Fibroblast of skin of scalp (primary cell): ENCODE measurements at regions not wholly inside any gene's neighbourhood (a gene's known extent, or its start where the extent isn't known, plus 50 kb on each side); places are given as distances from the start of the nearest gene placed in this dataset.

ENCODE experiments used
- DNase-seq: peaks from one replicate; pipeline ENCODE4 v3.0.0-alpha.2; 2013

DNA sequence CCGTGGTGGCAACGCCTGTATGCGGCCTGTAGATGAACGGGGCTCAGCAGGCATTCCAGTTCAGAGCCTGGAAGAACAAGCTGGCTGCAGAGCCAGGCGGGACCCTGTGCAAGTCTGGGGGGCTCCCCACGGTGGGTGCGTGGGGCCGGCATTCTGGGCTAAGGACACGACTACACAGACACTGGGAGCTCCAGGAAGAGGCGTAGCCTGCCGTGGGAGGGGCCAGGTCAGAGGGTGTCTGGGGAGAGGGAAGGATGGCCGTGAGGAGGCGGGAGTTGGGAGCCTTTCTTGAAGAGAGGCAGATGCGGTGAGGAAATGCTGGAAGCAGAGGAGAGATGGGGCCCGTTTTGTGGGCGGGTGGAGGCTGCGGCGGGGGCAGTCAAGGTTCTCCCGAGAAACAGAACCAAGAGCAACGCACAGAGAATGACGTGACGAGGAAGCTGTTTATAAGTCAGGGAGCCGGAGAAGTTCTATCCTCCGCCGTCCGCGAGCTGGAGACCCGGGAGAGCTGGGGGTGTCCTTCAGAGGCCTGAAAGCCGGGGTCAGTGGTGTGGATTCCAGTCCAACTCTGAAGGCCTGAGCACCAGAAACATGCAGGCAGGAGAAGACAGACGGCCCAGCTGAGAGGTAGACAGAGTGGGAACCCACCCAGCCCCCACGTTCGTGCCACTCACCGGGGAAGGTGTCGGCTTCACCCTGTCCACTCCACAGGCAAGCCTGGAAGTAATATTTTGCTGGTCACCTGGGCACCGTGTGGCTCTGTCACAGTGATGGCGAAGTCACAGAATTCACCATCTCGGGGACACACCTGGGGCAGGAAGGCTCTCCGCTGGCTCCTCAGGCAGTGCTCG lies 529.6 kb downstream of the BRD1 start:
- DNase-seq = no peak

DNA sequence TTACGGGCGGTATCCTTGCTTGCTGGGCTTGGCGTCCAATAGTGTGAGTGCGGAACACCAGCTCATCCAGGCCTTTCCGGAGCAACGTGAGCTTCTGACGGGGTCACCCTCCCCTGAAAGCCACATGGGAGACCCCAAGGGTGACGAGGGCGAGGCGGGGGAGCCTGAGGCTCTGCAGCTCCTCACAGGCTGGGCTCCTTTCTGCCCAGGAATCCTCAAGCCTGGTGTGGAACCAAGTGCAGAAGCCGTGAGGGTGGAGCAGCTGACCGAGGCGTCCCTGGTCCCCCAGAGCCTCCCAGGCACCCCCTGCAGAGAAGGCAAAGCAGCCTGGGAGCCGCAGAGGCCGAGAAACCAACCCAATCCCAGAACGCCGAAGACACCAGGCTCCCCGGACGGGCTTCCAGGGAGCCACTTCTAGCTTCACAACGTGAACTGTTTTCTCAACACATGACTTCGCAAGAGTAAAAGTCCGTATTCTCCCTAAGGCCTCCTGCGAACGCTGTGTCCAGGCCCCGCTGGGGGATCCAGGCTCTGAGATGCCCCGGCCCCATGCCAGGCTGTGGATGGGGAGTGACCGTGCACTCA lies 530.3 kb downstream of the BRD1 start:
- no peak for DNase-seq

DNA sequence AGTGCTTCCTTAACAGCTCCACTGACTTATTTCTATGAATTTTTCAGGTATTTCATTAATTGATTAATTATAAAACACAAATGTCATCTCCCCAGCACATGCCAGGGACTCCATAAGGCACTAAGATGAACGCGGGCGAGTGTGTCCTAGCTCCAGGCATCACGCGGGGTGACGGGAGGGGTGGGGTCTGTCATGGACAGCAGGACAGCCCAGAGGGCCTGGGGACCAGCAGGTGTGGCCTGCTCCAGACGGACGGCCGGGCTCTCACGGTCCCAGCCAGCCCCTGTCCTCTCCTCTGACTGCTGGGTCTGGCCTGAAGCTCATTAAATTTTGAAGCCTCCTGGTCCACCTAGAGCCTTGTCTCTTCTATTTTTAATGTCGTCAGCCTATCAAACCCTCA lies 531.1 kb downstream of the BRD1 start:
- no peak for DNase-seq

DNA sequence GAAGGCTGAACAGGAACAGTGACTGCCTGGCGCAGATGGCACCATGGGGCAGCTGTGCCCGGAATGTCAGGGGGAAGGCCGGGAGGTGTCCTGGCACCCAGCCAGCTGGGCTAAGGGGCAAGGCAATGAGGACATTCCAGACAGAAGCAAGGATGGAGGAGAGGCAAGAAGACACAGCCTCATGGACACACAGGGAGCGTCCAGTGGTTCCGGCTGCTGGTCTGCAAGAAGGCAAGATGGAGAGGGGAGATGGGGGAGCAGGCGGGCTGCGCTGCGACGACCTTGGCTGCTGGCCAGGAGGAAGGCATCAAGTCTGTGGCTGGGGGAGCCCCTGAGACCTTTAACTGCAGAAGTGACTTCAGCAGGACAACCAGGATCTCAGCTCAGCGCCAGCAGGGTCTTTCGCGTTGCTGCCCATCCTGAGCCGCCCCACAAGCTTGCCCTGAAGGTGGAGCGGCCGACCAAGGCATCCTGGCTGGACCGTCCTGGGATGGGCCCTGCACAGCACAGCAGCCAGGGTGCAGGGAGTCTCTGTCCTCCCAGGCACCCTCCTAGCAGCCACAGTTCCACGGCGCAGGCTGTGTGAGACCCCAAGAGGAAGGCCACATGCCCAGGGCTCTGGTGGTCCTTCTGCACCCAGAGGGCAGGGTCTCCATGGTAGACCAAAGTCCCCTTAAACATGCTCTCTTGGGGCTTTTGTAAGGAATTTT lies 531.7 kb downstream of the BRD1 start:
- DNase-seq = no peak

DNA sequence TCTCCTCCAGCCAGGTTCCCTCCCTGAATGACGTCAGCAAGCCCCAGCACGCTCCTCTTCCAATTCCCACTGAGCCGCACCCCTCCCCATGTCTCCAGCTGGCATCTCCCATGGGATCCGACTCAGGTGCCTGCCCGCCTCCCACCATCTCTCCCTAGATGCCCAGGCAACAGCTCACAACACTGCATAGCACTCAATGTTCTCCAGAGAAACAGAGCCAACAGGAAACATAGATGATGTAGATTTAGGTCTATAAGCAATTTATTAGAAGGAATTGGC lies 532.3 kb downstream of the BRD1 start:
- no peak for DNase-seq

DNA sequence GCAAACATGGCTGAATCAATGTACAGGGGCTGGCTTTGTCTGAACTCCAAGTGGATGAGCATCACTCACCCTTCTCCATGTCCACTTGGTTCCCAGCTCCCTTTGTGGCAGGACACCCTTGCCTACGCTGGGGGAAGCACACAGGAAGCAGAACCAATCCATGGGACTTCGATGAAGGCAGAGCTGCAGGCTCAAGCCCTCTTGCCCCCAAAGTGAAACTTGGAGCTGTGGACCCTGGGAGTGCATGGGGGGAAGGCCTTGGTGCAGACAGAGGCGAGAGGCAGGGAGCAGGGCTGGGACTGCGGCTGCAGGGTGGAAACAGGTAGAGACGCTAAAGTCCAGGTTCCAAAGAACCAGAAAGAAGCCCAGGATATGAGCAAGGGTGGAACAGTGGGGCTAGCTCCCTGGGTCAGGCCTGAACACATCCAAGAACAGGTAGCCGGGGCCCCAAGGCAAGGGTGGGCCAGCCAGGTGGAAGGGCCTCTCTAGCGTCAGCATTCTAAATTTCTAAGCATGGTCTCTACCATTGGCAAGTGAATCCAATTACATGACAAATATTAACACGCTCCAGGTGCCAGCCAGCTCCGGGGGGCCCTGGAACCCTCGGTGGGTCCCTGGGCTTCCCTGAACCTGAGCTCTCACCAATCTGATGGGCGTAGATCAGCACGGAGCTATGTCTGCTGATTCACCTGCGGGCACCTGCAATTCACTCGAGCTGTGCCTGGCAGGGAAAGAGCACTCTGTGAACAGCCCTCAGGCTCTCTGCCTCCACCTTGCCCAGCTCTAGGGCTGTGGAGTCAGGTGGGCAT lies 532.8 kb downstream of the BRD1 start:
- DNase-seq = no peak

DNA sequence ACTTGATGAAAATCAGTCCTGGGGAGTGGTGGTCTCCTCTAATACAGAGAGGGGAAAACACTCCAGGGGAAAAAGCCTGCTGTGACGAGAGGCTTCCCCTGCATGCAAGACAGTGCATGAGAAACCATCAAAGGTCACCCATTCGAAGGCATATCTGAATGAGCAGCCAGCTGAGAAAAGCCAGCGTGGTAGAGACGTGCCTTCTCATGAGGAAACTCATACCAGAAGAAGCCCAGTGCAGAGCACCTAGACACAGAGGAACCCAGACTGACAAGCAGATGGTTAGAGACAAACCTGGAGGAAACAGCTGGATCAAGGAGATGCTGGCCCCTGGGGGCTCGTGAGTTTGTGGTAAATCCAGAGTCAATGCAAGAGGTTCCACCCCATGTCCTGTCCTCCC lies 534.8 kb downstream of the BRD1 start:
- no peak for DNase-seq

DNA sequence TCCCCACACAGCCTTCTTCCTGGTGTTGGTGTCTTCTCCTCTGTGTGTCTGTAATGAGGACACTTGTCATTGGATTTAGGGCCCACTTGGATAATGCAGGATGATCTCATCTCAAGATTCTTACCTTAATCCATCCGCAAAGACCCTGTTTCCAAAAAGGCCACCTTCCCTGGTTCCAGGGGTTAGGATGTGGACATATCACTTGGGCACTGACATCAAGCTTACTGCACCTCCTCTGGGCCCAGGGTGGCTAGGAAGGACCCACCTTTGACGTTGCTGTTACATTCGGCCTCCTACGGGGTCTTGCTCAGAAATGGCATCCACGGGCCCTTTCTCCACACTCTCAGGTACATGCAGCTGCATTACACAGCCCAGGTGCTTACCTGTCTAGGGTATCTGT lies 535.9 kb downstream of the BRD1 start:
- no peak for DNase-seq

DNA sequence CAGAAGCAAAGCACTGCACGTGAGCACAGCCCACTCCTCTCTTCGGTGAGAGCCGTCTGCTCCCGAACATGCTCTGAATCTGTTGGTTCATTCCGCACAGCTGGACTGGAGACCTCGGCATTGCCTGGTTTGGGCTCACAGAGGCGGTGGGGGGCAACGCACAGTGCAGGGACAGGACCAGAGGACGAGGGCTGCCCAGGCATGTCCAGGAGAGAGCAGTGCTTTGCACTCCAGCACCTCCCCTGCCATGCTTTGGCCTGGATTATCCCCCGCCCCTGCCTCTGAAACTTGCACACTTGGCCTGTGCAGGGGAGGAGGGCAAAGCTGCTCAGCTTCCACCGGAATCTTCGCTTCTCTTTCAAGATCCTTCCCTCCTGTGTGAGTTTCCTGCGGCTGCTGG lies 536.5 kb downstream of the BRD1 start:
- DNase-seq = no peak

DNA sequence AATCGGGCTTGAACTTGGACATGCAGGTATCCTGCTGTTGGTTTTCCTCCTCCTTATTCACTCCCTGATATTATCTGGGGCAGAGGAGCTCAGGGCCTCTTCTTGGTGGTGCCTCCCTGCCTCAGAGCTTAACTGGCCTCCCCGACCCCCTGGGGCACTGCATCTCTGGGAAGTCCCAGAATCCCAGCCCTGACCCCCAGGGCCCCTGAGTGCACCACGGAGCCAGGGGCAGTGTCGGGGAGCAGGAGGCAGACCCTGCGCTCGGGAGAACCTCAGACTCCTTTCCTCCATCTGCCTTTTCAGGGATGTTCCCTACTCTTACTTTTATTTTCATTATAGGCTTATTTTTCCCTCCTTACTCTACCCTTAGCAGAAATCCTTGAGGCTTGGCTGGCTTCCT lies 537.0 kb downstream of the BRD1 start:
- no peak for DNase-seq

DNA sequence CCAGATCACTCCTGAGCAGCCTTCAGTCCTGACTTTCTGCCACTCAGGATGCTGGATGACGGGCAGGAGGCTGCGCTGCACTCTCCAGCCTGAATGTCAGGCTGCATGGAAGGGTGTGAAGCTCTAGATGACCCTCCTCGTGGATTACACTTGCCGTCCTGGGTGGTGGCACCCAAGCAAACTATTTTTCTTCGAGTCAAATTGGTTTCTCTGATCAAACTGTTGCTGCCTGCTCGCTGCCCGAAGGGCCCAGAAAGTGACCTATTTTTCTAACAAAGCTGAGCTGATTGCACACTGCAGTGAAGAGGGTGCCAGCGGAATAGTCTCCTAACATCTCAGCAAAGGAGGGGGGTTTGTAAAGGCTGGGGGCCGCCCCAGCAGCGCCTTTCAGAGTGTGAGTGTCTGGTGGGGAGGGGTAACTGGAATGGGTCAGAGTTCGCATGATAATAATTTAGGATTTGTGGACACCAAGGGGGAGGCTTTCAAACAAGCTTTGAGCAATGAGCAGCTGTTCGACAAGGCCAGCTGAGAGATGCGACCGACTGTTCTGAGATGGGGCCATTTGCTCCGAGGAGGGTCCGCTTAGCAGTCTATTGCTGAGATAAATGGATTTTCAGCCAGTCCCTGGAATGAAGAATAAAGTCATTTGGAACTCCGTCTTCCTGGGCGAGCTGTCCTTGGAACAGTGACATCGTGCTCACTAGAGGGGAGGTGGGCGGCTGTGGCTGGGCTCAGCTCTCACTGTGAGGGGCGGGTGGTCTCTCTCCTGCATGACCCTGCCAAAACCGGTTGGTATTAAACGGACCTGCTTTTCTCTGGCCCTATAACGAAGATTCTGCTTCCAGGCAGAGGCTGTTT lies 537.6 kb downstream of the BRD1 start:
- DNase-seq = no peak

DNA sequence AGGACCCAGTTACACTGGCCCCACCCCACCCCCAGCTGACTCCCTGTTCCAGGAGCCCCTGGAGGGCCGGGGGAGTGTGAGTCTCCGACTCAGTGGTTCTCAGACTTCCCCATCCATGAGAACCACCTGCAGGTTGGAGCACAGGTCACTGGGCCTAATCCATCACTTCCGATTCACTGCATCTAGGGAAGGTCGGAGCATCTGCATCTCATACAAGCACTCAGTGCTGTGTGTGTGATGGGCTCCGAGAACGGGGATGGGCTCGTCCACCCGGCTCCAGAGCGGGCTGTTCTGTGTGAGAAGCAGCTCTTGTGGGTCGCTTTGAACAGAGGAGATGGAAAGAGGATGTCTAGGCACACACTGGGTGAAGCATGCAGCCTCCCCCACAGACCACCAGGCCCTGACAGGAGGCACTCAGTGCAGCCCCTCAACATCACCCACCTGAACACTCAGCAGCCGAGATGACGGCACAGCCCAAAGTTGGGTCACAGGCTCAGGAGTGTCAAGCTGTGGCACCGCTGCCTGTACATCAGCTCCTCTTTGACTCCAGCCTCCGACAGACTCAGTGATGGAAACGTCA lies 541.4 kb downstream of the BRD1 start:
- no peak for DNase-seq

DNA sequence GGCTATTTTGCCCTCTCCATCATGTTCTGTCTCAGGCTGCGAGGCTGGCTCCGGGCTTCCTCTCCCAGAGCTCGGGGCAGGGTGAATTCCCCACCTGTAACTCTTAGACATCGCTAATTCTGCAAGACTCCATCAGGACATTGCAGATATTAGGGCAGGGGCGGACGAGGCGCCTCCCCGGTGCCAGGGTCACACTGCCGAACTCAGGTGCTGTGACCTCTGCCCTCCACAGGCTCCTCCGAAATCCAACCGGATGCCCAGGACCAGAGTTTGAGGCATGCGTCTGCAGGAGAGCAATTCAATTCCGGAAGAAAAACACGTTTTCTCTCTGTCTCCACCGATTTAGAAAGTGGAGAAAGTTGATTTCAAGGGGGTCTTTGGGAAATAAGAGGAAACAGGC lies 542.7 kb downstream of the BRD1 start:
- DNase-seq = no peak

DNA sequence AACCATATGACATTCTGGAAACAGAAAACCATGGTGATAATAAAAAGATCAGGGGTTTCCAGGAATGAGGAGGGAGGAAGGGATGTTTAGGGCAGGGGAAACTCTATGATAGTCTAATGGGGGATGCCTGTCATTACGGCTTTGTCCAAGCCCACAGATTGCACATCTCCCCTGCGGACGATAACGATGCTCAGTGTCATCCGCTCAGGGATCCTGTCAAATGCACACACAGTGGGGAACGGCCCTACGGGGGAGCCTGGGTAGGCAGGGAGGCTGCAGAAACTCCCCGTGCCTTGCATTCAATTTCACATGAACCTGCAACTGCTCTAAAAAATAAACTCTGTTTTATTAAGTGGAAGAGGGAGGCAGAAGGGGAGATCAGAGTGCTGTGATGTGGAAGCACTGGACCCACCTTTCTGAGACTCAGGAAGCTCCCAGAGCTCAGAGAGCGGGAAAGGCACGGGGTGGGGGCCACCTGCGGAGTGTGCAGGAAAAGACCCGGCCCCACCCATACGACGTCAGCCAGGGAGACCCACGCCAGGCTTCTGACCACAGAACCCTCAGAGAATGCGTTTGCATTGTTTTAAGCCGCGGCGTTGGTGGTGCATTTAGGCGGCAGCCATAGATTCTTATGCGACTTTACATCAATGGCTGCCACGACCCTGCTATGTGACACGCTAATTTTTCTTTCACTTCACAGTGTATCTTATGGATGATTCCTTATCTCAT lies 543.5 kb downstream of the BRD1 start:
- DNase-seq = no peak

DNA sequence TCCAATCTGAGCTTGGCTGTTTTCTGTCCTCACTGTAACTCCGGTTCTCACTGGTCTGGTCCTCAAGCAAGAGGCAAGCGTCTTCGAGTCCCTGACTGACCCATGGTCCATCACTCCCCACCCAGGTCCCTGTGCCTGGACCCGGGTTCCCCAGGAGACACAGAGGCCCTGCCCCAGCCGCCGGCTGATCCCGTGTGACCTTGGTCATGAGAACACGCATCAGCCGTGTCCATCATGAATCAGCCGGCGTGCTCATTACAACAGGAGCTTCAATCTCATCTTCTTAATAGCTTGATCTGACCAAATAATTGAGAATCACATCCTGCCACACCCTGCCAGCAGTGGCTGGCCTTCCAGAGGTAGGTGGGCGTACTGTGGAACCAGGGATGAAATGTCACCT lies 545.1 kb downstream of the BRD1 start:
- DNase-seq = no peak

DNA sequence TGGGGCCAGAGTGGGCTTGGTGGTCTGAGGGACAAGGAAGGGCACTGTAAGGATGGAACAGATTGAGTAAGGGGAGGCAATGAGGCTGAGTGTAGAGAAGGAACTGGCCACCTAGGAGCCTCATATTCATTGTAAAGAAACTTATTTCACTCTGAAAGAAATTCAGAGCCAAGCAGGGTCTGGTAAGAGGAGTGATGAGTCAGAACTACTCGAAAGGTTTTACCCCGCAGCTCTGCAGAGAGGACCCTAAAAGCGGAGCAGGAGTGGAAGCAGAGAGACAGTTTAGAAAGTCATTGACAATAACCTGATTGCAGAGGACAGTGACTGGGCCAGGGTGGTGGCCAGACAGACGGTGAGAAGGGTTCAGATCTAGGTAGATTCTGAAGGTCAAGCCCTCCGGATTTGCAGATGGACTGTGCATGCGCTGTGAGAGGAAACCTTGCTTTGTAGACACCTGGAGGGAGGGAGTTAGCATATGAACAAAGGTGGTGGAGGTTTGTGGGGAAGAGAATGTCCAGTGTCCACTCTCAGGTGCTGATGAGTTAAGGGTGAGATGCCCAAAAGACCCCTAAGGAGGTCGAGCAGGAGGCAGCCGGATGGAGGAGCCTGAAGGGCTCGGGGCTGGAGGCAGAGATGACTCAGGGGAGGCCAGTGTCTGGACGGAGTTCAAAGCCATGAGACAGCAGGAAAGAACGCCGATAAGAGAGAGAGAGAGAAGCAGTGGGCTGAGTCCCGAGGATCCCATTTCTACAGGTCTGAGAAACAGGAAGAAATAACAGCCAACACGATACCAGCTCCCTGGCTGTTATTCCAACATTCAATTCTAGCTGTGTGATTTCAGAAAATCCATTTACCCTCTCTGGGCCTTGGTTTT lies 546.0 kb downstream of the BRD1 start:
- peak; percentile 32 for DNase-seq

DNA sequence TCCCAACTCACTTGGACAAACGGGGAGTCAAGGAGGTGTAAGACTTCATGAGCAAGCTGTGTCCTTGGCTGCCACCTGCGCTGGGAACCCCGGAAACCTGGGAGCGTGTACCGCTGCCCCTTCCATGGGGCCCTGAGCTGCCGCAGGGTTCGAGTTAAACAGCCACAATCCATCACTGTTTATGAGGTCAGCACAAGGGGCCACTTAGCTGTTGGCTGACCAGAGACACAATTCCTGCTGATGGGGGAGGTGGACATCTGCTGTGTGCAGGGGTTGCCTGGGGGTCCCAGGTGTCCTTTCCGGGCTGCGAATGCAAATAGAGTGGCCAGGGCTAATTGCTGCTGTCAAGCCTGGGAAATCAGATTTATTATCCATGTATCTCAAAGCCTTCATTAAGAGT lies 549.3 kb downstream of the BRD1 start:
- DNase-seq = no peak

DNA sequence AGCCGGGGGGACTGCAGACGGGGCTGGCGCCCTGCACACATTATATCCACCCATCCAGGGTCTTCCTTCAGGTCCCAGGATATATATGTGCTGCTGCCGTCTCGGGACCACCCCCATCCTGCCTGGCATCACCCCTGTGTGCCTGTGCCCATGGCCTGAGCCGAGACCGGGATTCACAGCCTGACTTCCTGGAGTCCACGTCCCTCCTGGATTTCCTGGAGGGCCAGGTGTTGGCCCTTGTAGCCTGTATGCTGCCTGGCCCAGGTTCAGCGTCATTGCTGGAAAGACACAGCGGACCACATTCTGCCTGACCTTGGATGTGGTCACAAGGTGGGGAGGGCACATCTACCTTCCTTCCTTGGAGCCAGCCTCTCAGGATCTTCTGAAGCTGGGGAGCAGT lies 551.1 kb downstream of the BRD1 start:
- DNase-seq = no peak

DNA sequence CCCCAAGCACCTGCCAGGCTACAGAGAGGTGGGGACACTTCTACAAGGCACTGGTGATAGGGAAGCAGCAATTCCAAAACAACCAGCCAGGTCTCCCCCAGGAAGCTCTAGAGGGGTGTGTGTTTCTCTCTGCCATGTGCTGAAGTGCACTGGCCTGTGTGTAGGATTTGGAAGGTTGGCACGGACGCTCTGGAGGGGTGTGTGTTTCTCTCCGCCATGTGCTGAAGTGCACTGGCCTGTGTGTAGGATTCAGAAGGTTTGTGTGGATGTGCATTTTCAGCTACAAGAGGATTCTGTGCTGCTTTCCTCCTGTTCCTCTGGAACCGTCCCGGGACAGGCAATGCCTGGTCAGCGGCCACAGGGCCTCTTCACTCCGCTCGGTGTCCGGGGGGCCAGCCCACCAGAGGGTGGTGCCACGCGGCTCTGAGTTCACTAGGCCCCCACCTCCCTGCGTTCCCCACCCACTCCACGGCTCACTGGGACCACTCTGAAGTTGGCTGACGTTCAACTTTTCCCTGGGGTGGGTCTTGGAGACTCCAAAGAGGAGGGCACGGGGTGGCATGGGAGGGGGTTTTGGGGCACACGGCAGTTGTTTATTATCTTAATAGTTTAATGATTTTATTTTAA lies 552.8 kb downstream of the BRD1 start:
- DNase-seq = no peak
